ENCODE measurements at regions not wholly inside any gene's neighbourhood (a gene's known extent, or its start where the extent isn't known, plus 50 kb on each side); places are given as distances from the start of the nearest gene placed in this dataset.

GRCh38 chr3:43191116-43191515, 85.2 kb upstream of the POMGNT2 start:
- Histone ChIP-seq H3K36me3 (no peaks in the 10 kb centered on the region), H3K4me3 (no peak overlapping the region), H3K27me3 (no peaks in the 10 kb centered on the region), H3K27ac (no peak overlapping the region), H3K9me3 (no peaks in the 10 kb centered on the region), H3K4me1 (peaks cover 0 to 12% of the 10 kb centered on the region in 2 donors)
- intact Hi-C loops (cut with DNase I), result no loop called here
- no peak for DNase-seq
- ATAC-seq, result no peak
- TF ChIP-seq, protein P1, sequence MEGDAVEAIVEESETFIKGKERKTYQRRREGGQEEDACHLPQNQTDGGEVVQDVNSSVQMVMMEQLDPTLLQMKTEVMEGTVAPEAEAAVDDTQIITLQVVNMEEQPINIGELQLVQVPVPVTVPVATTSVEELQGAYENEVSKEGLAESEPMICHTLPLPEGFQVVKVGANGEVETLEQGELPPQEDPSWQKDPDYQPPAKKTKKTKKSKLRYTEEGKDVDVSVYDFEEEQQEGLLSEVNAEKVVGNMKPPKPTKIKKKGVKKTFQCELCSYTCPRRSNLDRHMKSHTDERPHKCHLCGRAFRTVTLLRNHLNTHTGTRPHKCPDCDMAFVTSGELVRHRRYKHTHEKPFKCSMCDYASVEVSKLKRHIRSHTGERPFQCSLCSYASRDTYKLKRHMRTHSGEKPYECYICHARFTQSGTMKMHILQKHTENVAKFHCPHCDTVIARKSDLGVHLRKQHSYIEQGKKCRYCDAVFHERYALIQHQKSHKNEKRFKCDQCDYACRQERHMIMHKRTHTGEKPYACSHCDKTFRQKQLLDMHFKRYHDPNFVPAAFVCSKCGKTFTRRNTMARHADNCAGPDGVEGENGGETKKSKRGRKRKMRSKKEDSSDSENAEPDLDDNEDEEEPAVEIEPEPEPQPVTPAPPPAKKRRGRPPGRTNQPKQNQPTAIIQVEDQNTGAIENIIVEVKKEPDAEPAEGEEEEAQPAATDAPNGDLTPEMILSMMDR (IDR thresholded peaks at IDR 0.05), result no peak

DNA sequence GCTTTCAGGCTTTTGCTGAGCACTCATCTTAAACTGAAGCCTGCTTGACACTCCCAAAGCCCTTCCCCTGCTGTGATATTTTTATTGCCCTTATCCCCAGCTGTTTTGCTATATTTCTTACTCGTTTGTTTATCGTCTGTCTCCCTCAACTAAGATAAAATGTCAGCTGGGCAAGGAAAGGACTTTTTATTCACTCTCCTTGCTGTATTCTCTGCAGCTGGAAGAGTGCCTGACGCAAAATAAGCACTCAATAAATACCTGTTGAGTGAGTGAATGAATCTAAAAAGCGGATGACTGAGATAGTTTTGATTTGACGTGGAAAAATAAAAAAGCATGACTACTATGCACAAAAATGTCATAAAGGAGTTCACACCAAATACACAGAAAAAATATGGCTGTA, 84.8 kb upstream of the POMGNT2 start:
- no peaks in the 10 kb centered on the region for H3K27me3 ChIP-seq
- no peaks in the 10 kb centered on the region for H3K9me3 ChIP-seq
- TF ChIP-seq, protein P1 (IDR thresholded peaks at IDR 0.05), result no peak
- no peaks in the 10 kb centered on the region for H3K36me3 ChIP-seq
- intact Hi-C loops (cut with DNase I), result no loop called here
- DNase-seq, result no peak
- ATAC-seq, result no peak
- no peak overlapping the region for H3K4me3 ChIP-seq
- peaks cover 0 to 12% of the 10 kb centered on the region in 2 donors for H3K4me1 ChIP-seq
- H3K27ac ChIP-seq, result no peak overlapping the region

DNA sequence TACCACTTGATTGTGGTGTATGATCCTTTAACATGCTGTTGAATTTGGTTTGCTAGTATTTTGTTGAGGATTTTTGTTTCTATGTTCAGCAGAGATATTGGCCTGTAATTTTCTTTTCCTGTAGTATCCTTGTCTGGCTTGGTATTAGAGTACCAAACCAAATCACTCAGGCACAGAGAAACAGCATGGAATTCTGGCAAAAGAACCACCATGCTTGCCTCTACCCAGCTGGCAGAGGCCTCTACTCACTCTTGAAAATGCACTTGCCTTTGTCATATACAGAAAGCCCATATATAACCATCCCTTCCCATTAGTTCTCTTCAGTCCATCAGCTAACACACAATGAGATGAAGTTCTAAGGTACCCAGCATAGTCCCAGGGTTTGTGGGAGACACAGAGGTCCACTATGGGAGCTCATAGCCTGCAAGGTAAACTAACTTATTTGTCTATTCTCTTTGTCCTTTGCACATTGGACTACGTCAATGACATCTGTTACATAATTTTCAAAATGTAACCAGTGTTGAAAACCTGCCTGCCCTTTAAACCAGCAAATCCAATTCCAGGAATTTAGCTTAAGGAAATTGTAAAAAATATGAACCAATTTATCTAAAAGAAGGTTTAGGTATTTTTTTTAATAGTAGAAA, 82.1 kb upstream of the POMGNT2 start:
- Histone ChIP-seq H3K27ac (no peak overlapping the region), H3K4me3 (no peak overlapping the region), H3K4me1 (no peaks in the 10 kb centered on the region), H3K9me3 (no peaks in the 10 kb centered on the region), H3K27me3 (no peaks in the 10 kb centered on the region), H3K36me3 (no peaks in the 10 kb centered on the region)
- intact Hi-C loops (cut with DNase I), result no loop called here
- TF ChIP-seq, protein P1 (IDR thresholded peaks at IDR 0.05), result no peak
- ATAC-seq (no peak), DNase-seq (no peak)

- Histone ChIP-seq H3K4me3 (no peak overlapping the region), H3K27me3 (no peaks in the 10 kb centered on the region), H3K27ac (no peak overlapping the region), H3K9me3 (no peaks in the 10 kb centered on the region), H3K4me1 (peaks cover 3 to 13% of the 10 kb centered on the region in 2 donors), H3K36me3 (no peaks in the 10 kb centered on the region)
- TF ChIP-seq, protein P1 (IDR thresholded peaks at IDR 0.05), result no peak
- no peak for DNase-seq
- ATAC-seq, result no peak
- intact Hi-C loops (cut with DNase I), result no loop called here
Observed at GRCh38 chr3:43185983-43186314, 80.1 kb upstream of the POMGNT2 start.

GRCh38 chr3:43185274-43185982, 79.5 kb upstream of the POMGNT2 start:
- no peak overlapping the region for H3K4me3 ChIP-seq
- no peak overlapping the region for H3K27ac ChIP-seq
- H3K9me3 ChIP-seq, result no peaks in the 10 kb centered on the region
- H3K27me3 ChIP-seq, result no peaks in the 10 kb centered on the region
- TF ChIP-seq, protein P1 (IDR thresholded peaks at IDR 0.05), result no peak
- peaks cover 8 to 18% of the 10 kb centered on the region in 2 donors for H3K4me1 ChIP-seq
- H3K36me3 ChIP-seq, result no peaks in the 10 kb centered on the region
- DNase-seq (no peak), ATAC-seq (no peak)
- intact Hi-C loops (cut with DNase I), result no loop called here
